GM23338 (cell line): ENCODE measurements at regions not wholly inside any gene's neighbourhood (a gene's known extent, or its start where the extent isn't known, plus 50 kb on each side); places are given as distances from the start of the nearest gene placed in this dataset.

Source experiments
- ATAC-seq: fragments of 200-7000 bp; cut with Tn5 transposase; 3 replicates; pipeline ENCODE4 v1.9.1; 2020
- DNase-seq: peaks from one replicate; pipeline ENCODE4 v3.0.0-alpha.2; 2015; ENCODE audit warnings: low spot score
- H2AFZ ChIP-seq: fragments of 200-600 bp; sonication (generic); 2 replicates; pipeline ENCODE4 v1.8.0; 2016; ENCODE audit warnings: antibody characterized with exemption, mild to moderate bottlenecking, moderate library complexity
- H3F3A ChIP-seq: fragments of 200-600 bp; sonication (generic); replicated peaks from 2 replicates; pipeline ENCODE4 v1.8.0; 2017; ENCODE audit warnings: antibody characterized with exemption, mixed run types, low read depth
- H3K27ac ChIP-seq: fragments of 200-600 bp; sonication (generic); 2 replicates; pipeline ENCODE4 v1.6.1; 2016; ENCODE audit warnings: low read depth
- H3K27me3 ChIP-seq: fragments of 200-600 bp; sonication (generic); 2 replicates; pipeline ENCODE4 v1.8.0; 2016; ENCODE audit warnings: mild to moderate bottlenecking, mixed run types, moderate library complexity; ENCODE audit not compliant: insufficient read depth
- H3K36me3 ChIP-seq: fragments of 200-600 bp; sonication (generic); 2 replicates; pipeline ENCODE4 v1.8.0; 2016; ENCODE audit warnings: mild to moderate bottlenecking; ENCODE audit not compliant: insufficient read depth
- H3K4me1 ChIP-seq: fragments of 200-600 bp; sonication (generic); 2 replicates; pipeline ENCODE4 v1.8.0; 2016; ENCODE audit warnings: mild to moderate bottlenecking, moderate library complexity; ENCODE audit not compliant: insufficient read depth
- H3K4me2 ChIP-seq: fragments of 200-600 bp; sonication (generic); 2 replicates; pipeline ENCODE4 v1.7.1; 2017; ENCODE audit warnings: mixed run types
- H3K4me3 ChIP-seq: fragments of 200-600 bp; sonication (generic); 2 replicates; pipeline ENCODE4 v1.6.1; 2016; ENCODE audit warnings: mixed run types
- H3K79me2 ChIP-seq: fragments of 200-600 bp; sonication (generic); replicated peaks from 2 replicates; pipeline ENCODE4 v1.8.0; 2017; ENCODE audit warnings: mild to moderate bottlenecking; ENCODE audit not compliant: insufficient read depth
- H3K9me2 ChIP-seq: fragments of 200-600 bp; sonication (generic); 2 replicates; pipeline ENCODE4 v1.8.0; 2017; ENCODE audit not compliant: insufficient read depth
- H4K20me1 ChIP-seq: fragments of 200-600 bp; sonication (generic); replicated peaks from 2 replicates; pipeline ENCODE4 v1.8.0; 2017; ENCODE audit warnings: mild to moderate bottlenecking; ENCODE audit not compliant: insufficient read depth
- H3K27ac Mint-ChIP-seq: 2 replicates; pipeline ENCODE4 v1.8.0; 2020; ENCODE audit warnings: inconsistent platforms, mild to moderate bottlenecking, moderate library complexity, mixed read lengths
- H3K27me3 Mint-ChIP-seq: 3 replicates; pipeline ENCODE4 v1.8.0; 2022; ENCODE audit warnings: low read depth, mild to moderate bottlenecking, moderate library complexity, mixed read lengths, inconsistent platforms; ENCODE audit not compliant: insufficient read depth, poor library complexity
- H3K36me3 Mint-ChIP-seq: 3 replicates; pipeline ENCODE4 v1.8.0; 2021; ENCODE audit warnings: low read depth, mild to moderate bottlenecking, inconsistent platforms, moderate library complexity, mixed read lengths
- H3K4me1 Mint-ChIP-seq: 3 replicates; pipeline ENCODE4 v1.8.0; 2020; ENCODE audit warnings: mild to moderate bottlenecking, inconsistent platforms, mixed read lengths
- H3K4me3 Mint-ChIP-seq: 3 replicates; pipeline ENCODE4 v1.8.0; 2021; ENCODE audit warnings: moderate library complexity, mild to moderate bottlenecking, inconsistent platforms, mixed read lengths
- H3K9me3 Mint-ChIP-seq: 3 replicates; pipeline ENCODE4 v1.8.0; 2020; ENCODE audit warnings: moderate library complexity, mild to moderate bottlenecking, inconsistent platforms, mixed read lengths
- CREB1 ChIP-seq: fragments of 250-450 bp; sonication (Bioruptor Pico); IDR thresholded peaks from 2 replicates; pipeline ENCODE4 v1.5.0; 2020; ENCODE audit warnings: low read depth, mild to moderate bottlenecking, moderate library complexity
- EZH2phosphoT487 ChIP-seq: fragments of 200-600 bp; sonication (generic); IDR thresholded peaks from one replicate; pipeline ENCODE4 v1.8.1; 2018; ENCODE audit warnings: antibody characterized with exemption; ENCODE audit not compliant: unreplicated experiment
- JUNB ChIP-seq: IDR thresholded peaks from one replicate; pipeline ENCODE4 v1.6.1; 2016; ENCODE audit warnings: antibody characterized with exemption; ENCODE audit not compliant: unreplicated experiment
- REST ChIP-seq: IDR thresholded peaks from one replicate; pipeline ENCODE4 v1.6.1; 2018; ENCODE audit warnings: antibody characterized with exemption; ENCODE audit not compliant: unreplicated experiment
- STAT1 ChIP-seq: IDR thresholded peaks from one replicate; pipeline ENCODE4 v1.6.1; 2016; ENCODE audit warnings: antibody characterized with exemption; ENCODE audit not compliant: unreplicated experiment
- ZNF114 ChIP-seq: fragments of 250-450 bp; sonication (Bioruptor Pico); IDR thresholded peaks from 2 replicates; pipeline ENCODE4 v1.5.0; 2020; ENCODE audit warnings: mild to moderate bottlenecking, moderate library complexity
- ZNF331 ChIP-seq: fragments of 250-450 bp; sonication (Bioruptor Pico); IDR thresholded peaks from 2 replicates; pipeline ENCODE4 v1.5.0; 2020; ENCODE audit warnings: low read depth, mild to moderate bottlenecking, moderate library complexity
- ZNF462 ChIP-seq: fragments of 250-450 bp; sonication (Bioruptor Pico); IDR thresholded peaks from 2 replicates; pipeline ENCODE4 v1.5.0; 2020; ENCODE audit warnings: mild to moderate bottlenecking, moderate library complexity
- TF ChIP-seq, protein P1 (sequence below), 2 experiments: fragments of 200-600 bp in 1 of 2; sonication (generic) in 1 of 2; conservative IDR thresholded peaks; 2 replicates each; pipeline versions ENCODE4 v1.5.1 to v1.6.1; 2016 to 2017; ENCODE audit warnings: antibody characterized with exemption in 2 of 2, low read depth in 2 of 2, mild to moderate bottlenecking in 2 of 2, moderate library complexity in 1 of 2

GRCh38 chr12:60308366-60308991 is 712.6 kb downstream of the SLC16A7 start (continued):
- TF ChIP-seq REST (no peak), JUNB (no peak), EZH2phosphoT487 (no peak)

DNA sequence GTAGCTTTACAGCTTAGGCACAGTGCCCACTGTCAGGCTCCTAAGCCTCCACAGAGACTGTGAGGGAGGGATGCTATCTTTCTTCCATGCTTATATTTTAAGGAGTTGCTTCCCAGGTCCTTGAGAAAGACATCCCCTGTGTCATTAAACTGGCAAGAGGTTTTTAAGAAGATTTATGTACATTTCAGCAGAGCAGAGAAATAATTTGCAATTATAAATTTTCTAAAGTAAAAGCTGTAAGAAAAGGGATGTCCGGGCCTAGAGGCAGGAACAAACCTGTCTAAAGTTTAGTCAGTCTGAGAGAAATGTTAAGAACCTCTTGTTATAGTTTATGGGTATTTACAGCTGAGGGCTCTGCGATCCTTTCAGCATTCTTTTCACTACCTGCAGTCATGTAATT is 716.1 kb downstream of the SLC16A7 start:
- H3K9me3 Mint-ChIP-seq, result no peaks in the 10 kb centered on the region
- Histone ChIP-seq H3K36me3 (no peaks in the 10 kb centered on the region), H3K27me3 (no peaks in the 10 kb centered on the region), H3K27ac (no peak overlapping the region), H3K4me2 (no peak overlapping the region), H4K20me1 (no peaks in the 10 kb centered on the region), H3F3A (no peaks in the 10 kb centered on the region), H3K4me1 (no peaks in the 10 kb centered on the region), H3K9me2 (0 out of 2 replicates have a peak, but pooled peaks cover 5% of the 10 kb centered on the region), H3K4me3 (no peak overlapping the region), H2AFZ (peak overlapping the region; percentile 38; the same call in 1 of the 2 replicates), H3K79me2 (no peaks in the 10 kb centered on the region)
- H3K36me3 Mint-ChIP-seq, result no peaks in the 10 kb centered on the region
- no peak overlapping the region for H3K4me3 Mint-ChIP-seq
- H3K27me3 Mint-ChIP-seq, result no peaks in the 10 kb centered on the region
- H3K4me1 Mint-ChIP-seq, result peaks cover 3% of the 10 kb centered on the region; the same call in 2 of the 3 replicates
- no peak overlapping the region for H3K27ac Mint-ChIP-seq
- ATAC-seq (no peak), DNase-seq (no peak)
- TF ChIP-seq CREB1 (CRISPR knock-in tag) (no peak), JUNB (no peak), EZH2phosphoT487 (no peak), STAT1 (no peak), ZNF114 (CRISPR knock-in tag) (no peak), ZNF462 (CRISPR knock-in tag) (no peak), ZNF331 (CRISPR knock-in tag) (no peak), REST (no peak)
- TF ChIP-seq, protein P1, sequence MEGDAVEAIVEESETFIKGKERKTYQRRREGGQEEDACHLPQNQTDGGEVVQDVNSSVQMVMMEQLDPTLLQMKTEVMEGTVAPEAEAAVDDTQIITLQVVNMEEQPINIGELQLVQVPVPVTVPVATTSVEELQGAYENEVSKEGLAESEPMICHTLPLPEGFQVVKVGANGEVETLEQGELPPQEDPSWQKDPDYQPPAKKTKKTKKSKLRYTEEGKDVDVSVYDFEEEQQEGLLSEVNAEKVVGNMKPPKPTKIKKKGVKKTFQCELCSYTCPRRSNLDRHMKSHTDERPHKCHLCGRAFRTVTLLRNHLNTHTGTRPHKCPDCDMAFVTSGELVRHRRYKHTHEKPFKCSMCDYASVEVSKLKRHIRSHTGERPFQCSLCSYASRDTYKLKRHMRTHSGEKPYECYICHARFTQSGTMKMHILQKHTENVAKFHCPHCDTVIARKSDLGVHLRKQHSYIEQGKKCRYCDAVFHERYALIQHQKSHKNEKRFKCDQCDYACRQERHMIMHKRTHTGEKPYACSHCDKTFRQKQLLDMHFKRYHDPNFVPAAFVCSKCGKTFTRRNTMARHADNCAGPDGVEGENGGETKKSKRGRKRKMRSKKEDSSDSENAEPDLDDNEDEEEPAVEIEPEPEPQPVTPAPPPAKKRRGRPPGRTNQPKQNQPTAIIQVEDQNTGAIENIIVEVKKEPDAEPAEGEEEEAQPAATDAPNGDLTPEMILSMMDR (conservative IDR thresholded peaks at IDR 0.05; ENCODE audit: low read depth in 2 of 2), result no peak
